SK-N-MC (cell line): ENCODE measurements at regions not wholly inside any gene's neighbourhood (a gene's known extent, or its start where the extent isn't known, plus 50 kb on each side); places are given as distances from the start of the nearest gene placed in this dataset.

Experiments used
- DNase-seq: peaks from one replicate; pipeline ENCODE4 v3.0.0-alpha.2; 2011; ENCODE audit warnings: low read depth, low spot score
- H3K27ac ChIP-seq: fragments of 200-600 bp; sonication (generic); 2 replicates; pipeline ENCODE4 v1.5.1; 2016; ENCODE audit warnings: mixed run types
- H3K36me3 ChIP-seq: fragments of 200-600 bp; sonication (generic); 2 replicates; pipeline ENCODE4 v1.6.1; 2017; ENCODE audit warnings: antibody characterized with exemption, low read length, mixed read lengths; ENCODE audit not compliant: insufficient read depth
- H3K4me3 ChIP-seq: fragments of 200-600 bp; sonication (generic); 2 replicates; pipeline ENCODE4 v1.5.1; 2016
- H3K9ac ChIP-seq: fragments of 200-600 bp; sonication (generic); 2 replicates; pipeline ENCODE4 v1.8.0; 2017; ENCODE audit warnings: mixed run types, mixed read lengths; ENCODE audit not compliant: insufficient read length
- H3K9me3 ChIP-seq: fragments of 200-600 bp; sonication (generic); 2 replicates; pipeline ENCODE4 v1.6.1; 2017; ENCODE audit warnings: low read depth, mild to moderate bottlenecking, antibody characterized with exemption, low read length, moderate library complexity, mixed read lengths
- EZH2 ChIP-seq: fragments of 200-600 bp; sonication (generic); IDR thresholded peaks from one replicate; pipeline ENCODE4 v1.6.1; 2017; ENCODE audit warnings: antibody characterized with exemption
- FOXP2 ChIP-seq: optimal IDR thresholded peaks from 2 replicates; pipeline ENCODE3; 2011; ENCODE audit warnings: mild to moderate bottlenecking, moderate library complexity; ENCODE audit not compliant: insufficient read depth; ENCODE audit errors: extremely low read length, control extremely low read depth
- POLR2AphosphoS5 ChIP-seq: IDR thresholded peaks from 2 replicates; pipeline ENCODE4 v1.6.1; 2012; ENCODE audit warnings: mild to moderate bottlenecking, low read depth, low read length, borderline replicate concordance

DNA sequence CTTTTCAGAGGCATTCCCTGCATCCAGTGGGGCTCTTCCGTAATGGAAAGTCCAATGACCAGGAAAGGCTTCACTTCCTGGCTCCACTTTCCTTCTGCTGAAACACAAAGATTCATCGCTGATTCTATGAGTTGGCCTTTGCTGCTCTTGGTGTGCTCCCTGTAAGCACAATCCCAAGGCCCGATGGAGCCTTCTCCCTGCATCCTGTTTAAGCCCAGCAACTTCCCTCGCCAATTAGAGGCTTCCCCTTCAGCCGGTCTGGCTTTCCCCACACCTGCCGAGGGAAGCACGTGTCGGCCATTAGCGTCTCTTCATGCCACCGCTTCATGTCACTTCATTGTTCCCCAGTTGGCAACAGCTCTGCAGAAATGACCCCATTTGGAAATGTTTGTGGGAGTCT lies 693.9 kb downstream of the MED13L start:
- Histone ChIP-seq H3K4me3 (no peak overlapping the region), H3K9me3 (no peaks in the 10 kb centered on the region), H3K9ac (no peak overlapping the region), H3K36me3 (no peaks in the 10 kb centered on the region), H3K27ac (no peak overlapping the region)
- DNase-seq = no peak
- TF ChIP-seq EZH2 (no peak), FOXP2 (no peak), POLR2AphosphoS5 (no peak)

- H3K4me3 ChIP-seq = no peak overlapping the region
- H3K27ac ChIP-seq = no peak overlapping the region
- H3K9me3 ChIP-seq = no peaks in the 10 kb centered on the region
- no peak for TF ChIP-seq EZH2
- H3K36me3 ChIP-seq = no peaks in the 10 kb centered on the region
- no peak for DNase-seq
- H3K9ac ChIP-seq = no peak overlapping the region
Observed at GRCh38 chr12:115577401-115577800, 700.1 kb downstream of the MED13L start.

DNA sequence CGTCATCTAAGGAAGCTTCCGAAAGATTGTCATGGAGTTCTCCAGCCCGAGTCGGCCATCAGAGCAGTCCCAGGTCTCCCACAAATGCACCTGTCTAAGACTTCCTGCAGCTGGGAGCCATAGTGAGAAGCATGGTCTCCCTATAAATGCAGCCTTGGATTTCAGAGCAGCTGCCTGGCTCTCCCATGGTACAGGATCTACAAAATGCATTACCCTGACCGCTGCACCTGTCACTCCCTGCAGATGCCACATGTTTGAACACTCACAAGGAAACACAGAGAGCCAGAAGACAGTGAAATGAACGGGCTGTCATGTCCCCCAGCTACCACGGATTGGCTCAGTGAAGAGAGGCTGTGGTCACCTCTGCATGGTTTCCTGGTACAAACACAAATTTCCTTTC lies 702.7 kb downstream of the MED13L start:
- Histone ChIP-seq H3K27ac (no peak overlapping the region), H3K9me3 (no peaks in the 10 kb centered on the region), H3K9ac (no peak overlapping the region), H3K36me3 (no peaks in the 10 kb centered on the region), H3K4me3 (no peak overlapping the region)
- no peak for DNase-seq
- TF ChIP-seq FOXP2 (no peak), POLR2AphosphoS5 (no peak), EZH2 (no peak)

GRCh38 chr12:115572440-115572839 lies 705.1 kb downstream of the MED13L start:
- TF ChIP-seq POLR2AphosphoS5 = no peak
- no peak for TF ChIP-seq FOXP2
- Histone ChIP-seq H3K9me3 (no peaks in the 10 kb centered on the region), H3K27ac (no peak overlapping the region), H3K36me3 (no peaks in the 10 kb centered on the region), H3K9ac (no peak overlapping the region), H3K4me3 (no peak overlapping the region)
- no peak for DNase-seq

GRCh38 chr12:115571446-115571845 lies 706.0 kb downstream of the MED13L start:
- Histone ChIP-seq H3K4me3 (no peak overlapping the region), H3K9me3 (no peaks in the 10 kb centered on the region), H3K36me3 (no peaks in the 10 kb centered on the region), H3K9ac (no peak overlapping the region), H3K27ac (no peak overlapping the region)
- TF ChIP-seq EZH2 (no peak), POLR2AphosphoS5 (no peak), FOXP2 (no peak)
- DNase-seq = no peak

DNA sequence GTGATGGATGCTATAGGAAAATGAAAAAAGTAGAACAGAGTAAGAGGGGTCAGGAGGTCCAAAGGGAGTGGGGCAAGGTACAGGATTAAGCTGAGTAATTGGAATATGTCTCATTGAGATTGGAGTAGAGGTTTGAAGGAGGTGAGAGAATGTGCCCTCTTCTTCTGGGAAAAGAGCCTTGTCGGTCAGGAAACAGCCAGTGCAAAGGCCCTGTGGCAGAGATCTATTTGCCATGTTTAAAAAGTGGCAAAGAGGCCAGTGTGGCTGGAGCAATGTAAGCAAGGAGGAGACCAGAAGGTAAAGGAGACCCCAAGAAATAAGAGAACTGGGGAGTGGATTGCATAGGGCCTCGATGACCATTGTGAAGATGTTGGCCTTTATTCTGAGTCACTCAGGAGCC lies 706.5 kb downstream of the MED13L start:
- no peak for DNase-seq
- H3K9me3 ChIP-seq = no peaks in the 10 kb centered on the region
- H3K27ac ChIP-seq = no peak overlapping the region
- no peak overlapping the region for H3K9ac ChIP-seq
- no peak overlapping the region for H3K4me3 ChIP-seq
- no peak for TF ChIP-seq EZH2
- TF ChIP-seq POLR2AphosphoS5 = no peak
- TF ChIP-seq FOXP2 = no peak
- H3K36me3 ChIP-seq = no peaks in the 10 kb centered on the region

- Histone ChIP-seq H3K9me3 (no peaks in the 10 kb centered on the region), H3K9ac (no peak overlapping the region), H3K4me3 (no peak overlapping the region), H3K36me3 (no peaks in the 10 kb centered on the region), H3K27ac (no peak overlapping the region)
- no peak for TF ChIP-seq FOXP2
- TF ChIP-seq POLR2AphosphoS5 = no peak
- TF ChIP-seq EZH2 = no peak
- no peak for DNase-seq
Observed at GRCh38 chr12:115570069-115570777, 707.3 kb downstream of the MED13L start.

GRCh38 chr12:115569345-115570068 lies 708.0 kb downstream of the MED13L start:
- Histone ChIP-seq H3K9me3 (no peaks in the 10 kb centered on the region), H3K4me3 (no peak overlapping the region), H3K36me3 (no peaks in the 10 kb centered on the region), H3K9ac (no peak overlapping the region), H3K27ac (no peak overlapping the region)
- no peak for DNase-seq
- TF ChIP-seq EZH2 (no peak), POLR2AphosphoS5 (no peak), FOXP2 (no peak)

DNA sequence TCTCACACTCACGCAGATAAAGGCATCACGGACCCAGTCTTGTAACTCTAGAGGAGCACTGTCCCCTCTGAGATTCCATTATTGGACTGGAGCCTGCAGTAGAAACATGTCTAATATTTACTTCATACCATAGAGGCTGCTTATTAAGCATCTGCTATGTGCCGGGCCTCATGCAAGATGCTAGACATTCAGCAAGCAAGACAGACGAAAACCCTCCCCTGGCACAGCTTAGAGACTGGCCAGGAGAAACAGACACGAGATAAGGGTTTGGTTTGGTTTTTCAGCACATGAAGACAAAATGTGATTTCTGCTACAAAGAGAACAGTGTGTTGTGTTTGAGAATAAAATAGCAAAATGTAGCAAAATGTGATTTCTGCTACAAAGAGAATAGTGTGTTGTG lies 719.2 kb downstream of the MED13L start:
- H3K4me3 ChIP-seq = no peak overlapping the region
- no peak overlapping the region for H3K9ac ChIP-seq
- H3K36me3 ChIP-seq = no peaks in the 10 kb centered on the region
- no peak overlapping the region for H3K27ac ChIP-seq
- TF ChIP-seq EZH2 = no peak
- no peak for TF ChIP-seq POLR2AphosphoS5
- TF ChIP-seq FOXP2 = no peak
- DNase-seq = no peak
- H3K9me3 ChIP-seq = no peaks in the 10 kb centered on the region

GRCh38 chr12:115553622-115554021 lies 723.9 kb downstream of the MED13L start:
- Histone ChIP-seq H3K9me3 (no peaks in the 10 kb centered on the region), H3K36me3 (no peaks in the 10 kb centered on the region), H3K4me3 (no peak overlapping the region), H3K9ac (no peak overlapping the region), H3K27ac (no peak overlapping the region)
- DNase-seq = no peak
- no peak for TF ChIP-seq EZH2
- TF ChIP-seq FOXP2 = no peak
- no peak for TF ChIP-seq POLR2AphosphoS5
